Pancreas (tissue), 10 donors: ENCODE measurements at regions not wholly inside any gene's neighbourhood (a gene's known extent, or its start where the extent isn't known, plus 50 kb on each side); places are given as distances from the start of the nearest gene placed in this dataset.

Experiments
- ATAC-seq, 4 donors: fragments of 200-7000 bp; cut with Tn5 transposase; one replicate each; pipeline versions ENCODE4 v1.8.0 to v1.9.1; 2020; ENCODE audit warnings: mild to moderate bottlenecking in 4 of 4, moderate library complexity in 4 of 4
- DNase-seq, 6 donors: peaks; one replicate each; pipeline ENCODE4 v3.0.0-alpha.2; 2020
- FAIRE-seq: peaks from 2 replicates; lab custom pipeline; 2012; peaks lifted over from hg19 to GRCh38; lab: Jason Lieb, UNC
- H3K27ac ChIP-seq, 4 donors: fragments of 200-600 bp; sonication (generic); 1 replicate in 3 of 4; 2 replicates in 1 of 4; pipeline versions ENCODE4 v1.5.0 to v1.8.0; 2020
- H3K27me3 ChIP-seq, 4 donors: fragments of 200-600 bp; one replicate each; pipeline ENCODE4 v1.8.0; 2021
- H3K36me3 ChIP-seq, 3 donors: fragments of 200-600 bp; sonication (generic) in 1 of 3; one replicate each; pipeline versions ENCODE4 v1.5.0 to v1.8.0; 2020 to 2021
- H3K4me1 ChIP-seq, 3 donors: fragments of 200-600 bp; one replicate each; pipeline ENCODE4 v1.8.0; 2021
- H3K4me3 ChIP-seq, 4 donors: fragments of 200-600 bp; sonication (generic) in 2 of 4; one replicate each; pipeline versions ENCODE4 v1.5.0 to v1.8.0; 2020 to 2021
- H3K9me3 ChIP-seq, 4 donors: fragments of 200-600 bp; one replicate each; pipeline ENCODE4 v1.8.0; 2021
- CTCF ChIP-seq, 4 donors: fragments of 200-600 bp; sonication (generic) in 3 of 4; IDR thresholded peaks; one replicate each; pipeline versions ENCODE4 v1.5.0 to v1.8.0; 2021; ENCODE audit warnings: antibody characterized with exemption in 4 of 4
- WGBS, 2 donors: extraction: QIAGEN DNeasy Blood & Tissue Kit; methylation state at CpG; one replicate each; pipeline ENCODE4 v1.1.7; 2013; 5-methylcytosine and 5-hydroxymethylcytosine counted together
- intact Hi-C, 3 donors: fragments of 100-400 bp; cut with DNase I; formaldehyde crosslinking; loops; one replicate each; pipeline versions ENCODE4 v1.11.1 to v1.14.2; 2022
- donor health status: healthy with polysubstance abuse.
- donor health status: DM: no; HTN: no; CAD: no; lungs with moderate emphysema.
- donor health status: DM: no; HTN: no; CAD: no.
- donor health status: control.
- donor health status: control.
- donor health status: Bipolar disorder and iron deficiency.
- donor health status: DM: yes; HTN: yes; CAD: no.
- donor health status: DM: no; HTN: no; CAD: no.
- donor health status: DM: no; HTN: no; CAD: no.
- donor health status: DM: yes; HTN: yes; CAD: no.

GRCh38 chrX:107324493-107325310 is 118.3 kb downstream of the DNAAF6 start:
- peaks cover 0 to 2% (median 0%) of the 10 kb centered on the region in 4 donors for H3K27me3 ChIP-seq

GRCh38 chrX:107325467-107325866 is 119.1 kb downstream of the DNAAF6 start:
- intact Hi-C loops: no loop called here
- H3K4me1 ChIP-seq: no peaks in the 10 kb centered on the region
- no peaks in the 10 kb centered on the region for H3K36me3 ChIP-seq
- DNase-seq (peak in 1 of 6 donors; percentile 45), ATAC-seq (no peak), FAIRE-seq (no peak)
- no peak for TF ChIP-seq CTCF (IDR thresholded peaks at IDR 0.05)
- no peak overlapping the region for H3K27ac ChIP-seq
- H3K9me3 ChIP-seq: no peaks in the 10 kb centered on the region
- WGBS, 2 donors: 86 to 88% methylated on average over 9 of the region's 9 CpGs
- no peak overlapping the region for H3K4me3 ChIP-seq
- H3K27me3 ChIP-seq: peaks cover 0 to 2% (median 0%) of the 10 kb centered on the region in 4 donors

More at GRCh38 chrX:107324493-107325310, 118.3 kb downstream of the DNAAF6 start:
- DNase-seq: peak in 5 of 6 donors; percentile 20 to 74 (median 44)
- Histone ChIP-seq H3K4me1 (no peaks in the 10 kb centered on the region), H3K27ac (no peak overlapping the region), H3K4me3 (no peak overlapping the region), H3K36me3 (no peaks in the 10 kb centered on the region), H3K9me3 (no peaks in the 10 kb centered on the region)
- 11 to 30% methylated on average over 22 to 23 of the region's 23 CpGs for WGBS, 2 donors
- no peak for TF ChIP-seq CTCF (IDR thresholded peaks at IDR 0.05)
- peak in 3 of 4 donors; percentile 75 to 85 (median 77) for ATAC-seq
- intact Hi-C loops: no loop called here
- FAIRE-seq: no peak

GRCh38 chrX:107348051-107348450 is 101.4 kb upstream of the FRMPD3 start:
- no peak for FAIRE-seq
- Histone ChIP-seq H3K9me3 (no peaks in the 10 kb centered on the region), H3K4me1 (no peaks in the 10 kb centered on the region), H3K27me3 (peaks cover 0 to 8% (median 0%) of the 10 kb centered on the region in 4 donors), H3K36me3 (no peaks in the 10 kb centered on the region), H3K27ac (no peak overlapping the region), H3K4me3 (no peak overlapping the region)
- no peak for DNase-seq
- TF ChIP-seq CTCF (IDR thresholded peaks at IDR 0.05): no peak
- intact Hi-C loops: no loop called here
- WGBS, 2 donors: 58 to 61% methylated on average over 4 of the region's 4 CpGs
- no peak for ATAC-seq

GRCh38 chrX:107348990-107349389 is 100.5 kb upstream of the FRMPD3 start:
- DNase-seq (no peak), FAIRE-seq (no peak), ATAC-seq (no peak)
- Histone ChIP-seq H3K27me3 (peaks cover 0 to 8% (median 0%) of the 10 kb centered on the region in 4 donors), H3K27ac (no peak overlapping the region), H3K36me3 (no peaks in the 10 kb centered on the region), H3K4me1 (no peaks in the 10 kb centered on the region), H3K9me3 (no peaks in the 10 kb centered on the region), H3K4me3 (no peak overlapping the region)
- 70 to 94% methylated on average over 1 of the region's 1 CpG for WGBS, 2 donors
- TF ChIP-seq CTCF (IDR thresholded peaks at IDR 0.05): no peak
- intact Hi-C loops: no loop called here

GRCh38 chrX:107355533-107355932 is 93.9 kb upstream of the FRMPD3 start:
- H3K36me3 ChIP-seq: no peaks in the 10 kb centered on the region
- TF ChIP-seq CTCF (IDR thresholded peaks at IDR 0.05): no peak
- ATAC-seq (no peak), DNase-seq (no peak), FAIRE-seq (no peak)
- WGBS, 2 donors: 32 to 57% methylated on average over 1 of the region's 1 CpG
- H3K27ac ChIP-seq: no peak overlapping the region
- H3K4me1 ChIP-seq: no peaks in the 10 kb centered on the region
- no peak overlapping the region for H3K4me3 ChIP-seq
- intact Hi-C loops: no loop called here
- no peaks in the 10 kb centered on the region for H3K27me3 ChIP-seq
- no peaks in the 10 kb centered on the region for H3K9me3 ChIP-seq
